ENCODE measurements at regions not wholly inside any gene's neighbourhood (a gene's known extent, or its start where the extent isn't known, plus 50 kb on each side); places are given as distances from the start of the nearest gene placed in this dataset.

DNA sequence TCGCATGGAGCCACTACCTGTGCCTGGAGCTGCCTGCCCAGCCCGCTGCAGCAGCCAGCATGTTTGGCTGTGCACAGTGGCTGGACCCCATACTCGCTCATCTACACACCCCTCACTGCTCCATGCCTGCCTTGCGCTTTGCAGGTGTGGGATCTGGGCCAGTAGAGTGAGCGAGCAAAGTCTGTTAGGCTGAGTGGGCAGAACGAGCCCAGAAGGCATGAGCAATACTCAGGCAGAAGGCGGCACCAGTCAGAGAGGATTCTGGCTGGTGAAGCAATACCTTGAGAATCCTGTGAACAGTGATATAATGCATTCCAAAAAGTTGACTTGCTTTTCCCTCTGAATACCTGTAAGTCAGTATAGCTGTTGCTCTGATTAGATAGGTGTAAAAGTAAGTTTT lies 816.4 kb downstream of the KCNT2 start:
- no peak overlapping the region for H3K4me3 ChIP-seq
- H3K9me3 ChIP-seq (ENCODE audit: insufficient read depth, low read depth): no peaks in the 10 kb centered on the region
- H3K27me3 ChIP-seq (ENCODE audit: insufficient read depth, low read depth): no peaks in the 10 kb centered on the region
- no peaks in the 10 kb centered on the region for H4K20me1 ChIP-seq (ENCODE audit: insufficient read depth)
- no peak overlapping the region for H3K4me2 ChIP-seq
- no peaks in the 10 kb centered on the region for H3F3A ChIP-seq (ENCODE audit: insufficient read depth, low read depth)
- intact Hi-C loops (cut with micrococcal nuclease; ENCODE audit: unreplicated experiment): no loop called here
- H3K4me1 ChIP-seq (replicated peaks; ENCODE audit: insufficient read depth): no peaks in the 10 kb centered on the region
- no peaks in the 10 kb centered on the region for H3K36me3 ChIP-seq (ENCODE audit: low read depth)
- H3K9me2 ChIP-seq (ENCODE audit: insufficient read depth): no peaks in the 10 kb centered on the region
- no peak overlapping the region for H3K27ac ChIP-seq
- CTCF ChIA-PET: no interaction called here
- no peak overlapping the region for H2AFZ ChIP-seq
- POLR2A ChIA-PET (ENCODE audit: unreplicated experiment): no interaction called here
- TF ChIP-seq EZH2 (IDR thresholded peaks at IDR 0.05; ENCODE audit: low read depth): no peak
- TF ChIP-seq, protein P1, sequence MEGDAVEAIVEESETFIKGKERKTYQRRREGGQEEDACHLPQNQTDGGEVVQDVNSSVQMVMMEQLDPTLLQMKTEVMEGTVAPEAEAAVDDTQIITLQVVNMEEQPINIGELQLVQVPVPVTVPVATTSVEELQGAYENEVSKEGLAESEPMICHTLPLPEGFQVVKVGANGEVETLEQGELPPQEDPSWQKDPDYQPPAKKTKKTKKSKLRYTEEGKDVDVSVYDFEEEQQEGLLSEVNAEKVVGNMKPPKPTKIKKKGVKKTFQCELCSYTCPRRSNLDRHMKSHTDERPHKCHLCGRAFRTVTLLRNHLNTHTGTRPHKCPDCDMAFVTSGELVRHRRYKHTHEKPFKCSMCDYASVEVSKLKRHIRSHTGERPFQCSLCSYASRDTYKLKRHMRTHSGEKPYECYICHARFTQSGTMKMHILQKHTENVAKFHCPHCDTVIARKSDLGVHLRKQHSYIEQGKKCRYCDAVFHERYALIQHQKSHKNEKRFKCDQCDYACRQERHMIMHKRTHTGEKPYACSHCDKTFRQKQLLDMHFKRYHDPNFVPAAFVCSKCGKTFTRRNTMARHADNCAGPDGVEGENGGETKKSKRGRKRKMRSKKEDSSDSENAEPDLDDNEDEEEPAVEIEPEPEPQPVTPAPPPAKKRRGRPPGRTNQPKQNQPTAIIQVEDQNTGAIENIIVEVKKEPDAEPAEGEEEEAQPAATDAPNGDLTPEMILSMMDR (conservative IDR thresholded peaks at IDR 0.05): no peak
- no peak for DNase-seq
- H3K79me2 ChIP-seq (ENCODE audit: low read depth): no peaks in the 10 kb centered on the region
- BruUV-seq (replicated peaks): no TSS peak

DNA sequence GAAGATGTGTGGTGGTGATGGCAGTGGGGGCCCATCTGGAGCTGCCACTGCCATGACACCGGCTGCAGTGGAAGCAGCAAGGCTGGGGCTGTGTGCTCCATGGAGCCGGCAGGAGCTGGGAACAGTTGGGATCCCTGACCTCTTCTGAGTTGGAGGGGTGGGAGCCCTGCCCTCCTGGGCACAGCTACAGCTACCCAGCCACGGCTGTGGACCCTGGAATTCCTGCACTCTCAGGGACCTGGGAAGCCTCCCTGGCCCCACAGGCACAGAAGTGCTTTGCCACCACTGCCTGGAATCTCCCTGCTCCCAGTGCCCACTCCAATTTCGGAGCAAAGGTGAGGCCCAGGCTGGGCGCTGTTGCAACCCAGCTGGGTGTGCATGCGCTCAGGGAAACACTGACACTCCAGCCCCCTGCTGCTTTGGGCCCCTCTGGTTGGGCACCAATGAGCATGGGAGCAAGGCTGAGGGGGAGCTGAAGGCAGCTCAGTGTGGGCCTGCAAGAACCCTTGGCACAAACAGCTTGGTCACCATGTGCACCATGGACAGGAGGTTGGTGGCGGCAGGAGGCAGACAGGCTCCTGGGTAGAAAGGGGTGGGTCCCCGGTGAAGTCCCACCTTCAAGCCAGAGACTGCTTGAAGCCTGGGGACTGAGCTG lies 817.6 kb downstream of the KCNT2 start:
- intact Hi-C loops (cut with micrococcal nuclease; ENCODE audit: unreplicated experiment): no loop called here
- Histone ChIP-seq H3K36me3 (ENCODE audit: low read depth) (no peaks in the 10 kb centered on the region), H3K9me3 (ENCODE audit: insufficient read depth, low read depth) (no peaks in the 10 kb centered on the region), H3K4me1 (replicated peaks; ENCODE audit: insufficient read depth) (no peaks in the 10 kb centered on the region), H3K79me2 (ENCODE audit: low read depth) (no peaks in the 10 kb centered on the region), H4K20me1 (ENCODE audit: insufficient read depth) (no peaks in the 10 kb centered on the region), H3F3A (ENCODE audit: insufficient read depth, low read depth) (no peaks in the 10 kb centered on the region), H3K9me2 (ENCODE audit: insufficient read depth) (no peaks in the 10 kb centered on the region), H3K4me2 (no peak overlapping the region), H3K27ac (no peak overlapping the region), H3K27me3 (ENCODE audit: insufficient read depth, low read depth) (no peaks in the 10 kb centered on the region), H3K4me3 (no peak overlapping the region), H2AFZ (no peak overlapping the region)
- ChIA-PET POLR2A (ENCODE audit: unreplicated experiment) (no interaction called here), CTCF (no interaction called here)
- BruUV-seq (replicated peaks): no TSS peak
- TF ChIP-seq, protein P1 (conservative IDR thresholded peaks at IDR 0.05): no peak
- TF ChIP-seq EZH2 (IDR thresholded peaks at IDR 0.05; ENCODE audit: low read depth): no peak
- no peak for DNase-seq

DNA sequence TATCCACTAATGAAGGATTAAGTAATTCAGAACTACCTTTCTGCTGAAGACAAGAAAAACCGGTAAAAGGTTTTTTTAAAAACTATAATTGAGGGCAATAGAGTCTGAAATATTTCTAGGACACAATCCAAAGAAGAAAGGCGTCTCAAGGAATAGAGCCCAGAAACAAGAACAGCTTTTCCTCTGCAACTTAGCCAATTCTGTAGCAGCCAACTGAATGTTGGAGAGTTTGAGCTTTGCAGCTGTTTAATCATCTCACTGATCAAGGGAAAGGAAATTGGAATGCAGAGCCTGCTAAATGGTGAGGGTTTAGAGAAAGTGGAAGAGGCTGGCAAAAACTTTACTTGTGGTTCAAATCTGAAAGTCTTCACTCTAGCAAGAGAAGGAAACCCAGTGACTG lies 818.9 kb downstream of the KCNT2 start:
- no peak for DNase-seq
- Histone ChIP-seq H3F3A (ENCODE audit: insufficient read depth, low read depth) (no peaks in the 10 kb centered on the region), H3K9me2 (ENCODE audit: insufficient read depth) (no peaks in the 10 kb centered on the region), H3K27me3 (ENCODE audit: insufficient read depth, low read depth) (no peaks in the 10 kb centered on the region), H3K79me2 (ENCODE audit: low read depth) (no peaks in the 10 kb centered on the region), H3K9me3 (ENCODE audit: insufficient read depth, low read depth) (no peaks in the 10 kb centered on the region), H3K27ac (no peak overlapping the region), H2AFZ (no peak overlapping the region), H3K36me3 (ENCODE audit: low read depth) (no peaks in the 10 kb centered on the region), H3K4me1 (replicated peaks; ENCODE audit: insufficient read depth) (no peaks in the 10 kb centered on the region), H4K20me1 (ENCODE audit: insufficient read depth) (no peaks in the 10 kb centered on the region), H3K4me3 (no peak overlapping the region), H3K4me2 (no peak overlapping the region)
- POLR2A ChIA-PET (ENCODE audit: unreplicated experiment): no interaction called here
- intact Hi-C loops (cut with micrococcal nuclease; ENCODE audit: unreplicated experiment): no loop called here
- TF ChIP-seq EZH2 (IDR thresholded peaks at IDR 0.05; ENCODE audit: low read depth): no peak
- TF ChIP-seq, protein P1 (conservative IDR thresholded peaks at IDR 0.05): no peak
- CTCF ChIA-PET: no interaction called here
- BruUV-seq (replicated peaks): no TSS peak

Measured in PC-9 (cell line).